GM19452 (cell line): ENCODE measurements at regions not wholly inside any gene's neighbourhood (a gene's known extent, or its start where the extent isn't known, plus 50 kb on each side); places are given as distances from the start of the nearest gene placed in this dataset.
"Not testable (repeated sequence)": the region's sequence is repeated elsewhere in the genome, so short reads cannot be mapped to it uniquely, and the experiment has no call there.

ENCODE experiments used
- ATAC-seq: cut with Tn5 transposase; IDR thresholded peaks from one replicate; pipeline ENCODE4 v1.9.1; 2021; ENCODE audit not compliant: unreplicated experiment

DNA sequence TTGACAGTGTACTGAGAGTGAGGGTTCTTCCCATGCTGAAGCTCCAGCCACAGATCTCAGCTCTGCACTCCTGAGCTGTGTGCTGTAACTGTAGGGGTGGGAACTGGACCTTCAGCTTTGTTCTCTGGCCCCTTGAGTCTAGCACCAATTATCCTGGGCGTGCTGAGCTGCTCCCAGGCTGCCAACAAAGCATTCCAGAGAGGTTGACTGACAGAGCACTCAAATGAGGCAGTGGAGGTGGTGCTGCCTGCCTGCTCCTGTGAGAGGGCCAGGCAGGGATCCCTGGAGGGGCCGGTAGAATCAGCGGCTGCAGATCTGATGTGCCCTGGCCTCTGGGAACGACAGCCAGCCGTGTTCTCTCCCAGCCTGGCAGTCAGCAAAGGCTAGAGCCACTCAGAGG is 375.7 kb upstream of the AADAT start:
- no peak for ATAC-seq

DNA sequence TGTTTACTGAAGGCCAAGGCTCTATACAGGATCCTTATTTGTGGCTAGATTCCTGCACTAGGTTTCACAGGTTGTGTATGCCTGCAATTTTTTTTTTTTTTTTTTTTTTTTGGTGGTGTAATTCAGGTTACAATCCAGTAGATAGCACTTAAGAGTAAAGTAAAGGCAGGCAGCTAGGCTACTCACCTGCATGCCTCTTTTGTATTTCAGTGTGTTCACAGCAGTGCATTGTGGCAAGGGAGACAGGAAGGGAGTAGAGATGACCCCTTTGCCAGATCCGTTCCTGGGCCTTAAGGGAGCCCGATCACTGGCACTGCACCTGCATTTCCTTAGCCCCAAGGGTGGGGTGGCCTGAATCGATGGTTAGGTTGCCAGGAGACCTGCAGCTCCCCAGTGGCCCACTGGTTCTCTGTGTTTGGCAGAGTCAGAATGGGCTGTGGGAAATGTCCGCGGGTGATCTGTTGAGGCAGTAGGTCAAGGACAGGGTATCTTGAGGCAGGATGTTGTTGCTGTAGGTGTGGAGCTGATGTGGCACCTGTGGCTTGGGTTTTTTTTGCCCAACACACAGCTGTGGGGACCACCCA is 374.9 kb upstream of the AADAT start:
- ATAC-seq = no peak

DNA sequence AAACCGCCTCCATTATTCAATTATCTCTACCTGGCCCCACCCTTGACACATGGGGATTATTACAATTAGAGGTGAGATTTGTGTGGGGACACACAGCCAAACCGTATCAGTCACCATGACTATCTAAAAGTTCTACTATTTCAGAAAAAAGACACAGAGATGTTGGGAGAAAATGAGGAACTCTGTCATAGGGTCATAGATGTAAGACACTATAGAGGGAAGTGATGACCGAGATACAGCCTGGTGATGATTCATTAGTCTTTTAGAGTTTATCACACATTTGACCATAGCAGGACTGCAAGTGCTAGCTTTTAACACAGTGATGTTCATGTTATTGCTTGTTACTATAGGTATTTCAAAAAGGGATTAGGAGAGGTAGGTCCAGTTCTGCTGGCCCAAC is 357.0 kb upstream of the AADAT start:
- no peak for ATAC-seq

DNA sequence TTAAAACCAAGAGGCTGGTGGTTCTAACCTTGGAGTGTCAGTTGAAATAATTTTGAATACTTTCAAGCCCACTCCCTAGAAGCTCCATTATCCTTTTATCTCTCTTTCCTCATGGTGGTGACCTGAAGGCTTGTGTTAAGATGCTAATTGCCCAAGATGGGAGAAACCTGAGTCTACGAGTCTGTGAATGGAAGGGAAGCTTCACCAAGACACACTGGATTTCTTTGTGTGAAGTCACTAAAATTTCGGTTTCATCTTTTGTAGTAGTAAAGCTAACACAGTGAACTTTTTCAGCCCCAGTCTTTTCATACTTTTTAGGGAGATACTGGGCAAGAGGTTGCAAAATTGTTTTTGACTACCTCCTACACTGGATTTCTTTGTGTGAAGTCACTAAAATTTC is 351.4 kb upstream of the AADAT start:
- ATAC-seq = not testable (repeated sequence)

DNA sequence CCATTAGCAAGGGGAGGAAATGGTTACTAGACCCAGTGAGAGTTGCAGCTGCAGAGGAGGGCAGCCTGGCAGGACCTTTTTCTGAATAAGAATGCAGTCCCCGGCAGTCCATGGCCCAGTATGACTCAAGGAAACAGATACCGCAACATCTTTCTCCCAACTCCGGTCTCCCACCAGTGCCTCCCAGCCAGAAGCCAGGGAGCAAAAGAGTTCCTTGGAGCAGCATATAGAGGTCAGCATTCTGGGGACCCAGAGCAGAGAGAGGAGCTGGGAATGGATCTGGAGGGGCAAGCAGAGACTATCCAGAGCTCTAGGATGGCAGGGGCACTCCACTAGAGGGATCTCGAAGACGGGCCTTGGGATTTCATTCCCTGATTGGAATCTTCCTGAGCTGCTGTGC is 339.2 kb upstream of the AADAT start:
- no peak for ATAC-seq

DNA sequence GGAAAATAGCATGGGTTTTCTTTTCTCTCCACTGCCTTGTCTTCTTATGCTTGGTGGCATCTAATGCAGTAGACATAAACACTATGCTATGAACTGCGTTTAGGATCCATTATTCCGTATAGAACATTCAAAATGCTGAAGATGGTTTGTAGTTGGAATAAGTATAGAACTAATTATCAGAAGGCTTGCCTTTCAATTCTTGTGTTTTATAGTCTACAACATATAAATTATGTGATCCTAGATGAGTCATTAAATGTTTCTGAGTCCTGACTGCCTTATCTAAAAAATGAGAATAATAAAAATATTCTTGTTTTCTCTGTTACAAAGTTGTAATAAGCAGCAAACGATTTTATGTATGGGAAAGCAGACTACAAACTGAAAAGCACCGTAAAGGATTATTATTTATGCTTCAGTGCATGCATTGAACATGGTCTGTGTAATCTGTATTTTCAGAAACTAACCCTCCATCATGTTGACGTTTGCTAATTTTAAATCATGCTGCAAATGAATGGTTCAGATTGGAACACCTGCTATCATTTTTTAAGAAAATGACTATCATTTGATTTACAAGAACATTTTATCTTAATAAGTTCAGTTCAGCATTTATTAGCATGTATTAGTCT is 335.9 kb upstream of the AADAT start:
- ATAC-seq = no peak

DNA sequence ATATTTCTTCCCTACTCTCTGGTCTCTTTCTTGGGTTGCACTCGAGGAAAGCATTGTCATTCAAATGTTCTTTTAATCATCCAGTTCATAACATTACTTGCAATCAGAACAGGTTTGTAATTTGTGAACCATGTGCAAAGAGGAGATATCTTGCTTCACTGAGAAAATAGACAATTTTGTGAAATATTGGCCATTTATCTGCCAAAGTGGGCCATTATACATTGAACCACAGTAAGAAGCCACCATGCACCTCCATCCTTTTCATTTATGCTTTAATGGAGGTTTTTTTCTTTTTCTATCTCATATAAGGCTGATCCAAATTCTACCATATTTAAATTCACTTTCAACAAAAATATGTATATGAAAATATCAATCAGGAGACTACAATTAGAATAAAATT is 335.3 kb upstream of the AADAT start:
- no peak for ATAC-seq

DNA sequence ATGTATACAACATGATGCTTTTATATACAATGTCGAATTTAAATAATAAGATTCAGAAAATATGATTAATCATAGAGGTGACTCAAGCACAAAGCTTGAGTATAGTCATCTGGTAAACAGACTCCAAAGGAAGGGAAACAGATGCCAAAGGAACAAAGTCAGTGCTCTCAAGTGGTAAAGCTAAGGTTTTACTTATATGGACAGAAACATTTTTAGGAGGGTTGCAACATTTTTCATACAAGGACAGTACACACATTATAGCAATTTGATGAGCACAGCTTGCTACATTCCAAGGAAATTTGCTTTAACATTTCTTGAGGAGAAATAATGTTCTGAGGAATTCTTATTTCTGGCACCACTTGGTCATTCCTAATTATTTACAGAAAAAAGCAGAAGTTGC is 333.4 kb upstream of the AADAT start:
- ATAC-seq = no peak

DNA sequence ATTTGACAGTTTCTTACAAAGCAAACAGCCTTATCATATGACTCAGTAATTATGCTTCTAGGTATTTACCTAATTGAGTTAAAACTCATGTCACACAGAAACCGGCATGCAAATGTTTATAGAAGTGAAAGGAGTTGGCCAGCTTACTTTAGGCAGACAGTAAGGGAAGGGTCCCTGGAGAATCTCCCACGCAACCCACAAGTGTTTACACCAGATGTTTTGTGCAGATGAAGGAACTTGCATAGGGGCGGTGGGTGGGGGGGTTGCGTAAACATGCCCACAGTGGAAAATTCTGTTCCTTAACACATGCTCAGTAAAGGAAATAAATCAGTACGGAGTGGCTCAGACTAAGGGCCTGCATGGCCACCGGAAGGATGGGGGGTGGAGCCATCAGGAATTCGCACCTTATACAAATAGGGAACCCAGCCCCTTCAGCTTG is 330.5 kb upstream of the AADAT start:
- peak; percentile 86 for ATAC-seq

DNA sequence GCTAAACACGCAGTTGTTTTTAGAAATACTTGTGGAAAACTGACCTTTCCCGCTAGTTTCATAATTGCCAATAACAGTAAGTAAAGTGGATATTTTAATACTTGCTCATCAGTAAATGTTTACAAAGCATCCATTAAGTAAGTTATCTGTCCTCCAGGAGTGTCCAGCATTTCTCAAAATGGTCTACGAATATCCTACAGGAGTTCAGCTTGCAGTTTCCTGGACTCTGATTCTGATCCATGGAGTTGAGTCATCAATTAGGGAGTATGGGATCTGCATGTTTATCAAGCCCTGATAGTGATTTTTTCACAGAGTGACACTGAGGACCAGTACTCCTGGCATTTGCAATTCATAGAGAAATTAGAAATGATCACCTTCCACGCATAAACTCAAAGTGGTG is 325.2 kb upstream of the AADAT start:
- no peak for ATAC-seq

DNA sequence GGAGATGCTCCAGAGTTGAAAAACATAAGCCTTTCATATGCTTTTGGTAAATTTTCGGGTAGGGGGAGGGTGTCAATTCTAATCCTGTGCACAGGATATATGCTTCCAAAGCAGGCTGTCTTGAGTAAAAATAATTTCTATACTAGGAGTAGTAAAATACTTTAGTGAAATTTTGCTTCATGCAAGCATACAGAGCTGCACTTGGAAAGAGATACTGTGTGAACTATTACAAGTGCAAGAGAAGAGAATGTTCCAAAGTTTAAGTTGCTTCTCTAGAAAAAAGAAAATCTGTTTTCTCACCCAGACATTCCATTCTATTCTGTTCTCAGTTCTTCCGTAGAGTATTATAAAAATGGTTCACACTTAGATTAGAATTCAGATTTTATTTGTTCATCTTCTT is 324.6 kb upstream of the AADAT start:
- no peak for ATAC-seq

DNA sequence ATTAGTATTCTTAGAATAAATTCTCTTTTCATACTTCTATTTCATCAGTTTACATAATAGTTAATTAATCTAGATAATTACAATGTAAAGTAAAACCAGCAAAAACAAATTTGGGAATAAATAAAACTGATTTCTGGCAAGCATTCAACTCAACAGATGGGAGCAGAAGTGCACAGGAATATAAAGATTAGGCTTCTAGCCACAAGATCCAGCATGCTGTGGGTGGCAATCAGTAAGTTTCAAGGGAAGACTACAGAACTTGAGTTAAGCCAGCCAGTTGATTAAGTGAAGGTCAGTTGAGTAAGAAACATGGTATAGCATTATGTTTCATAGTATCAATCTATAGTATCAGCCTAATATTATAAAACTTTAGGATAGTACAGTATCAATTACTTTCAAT is 324.2 kb upstream of the AADAT start:
- ATAC-seq = no peak

DNA sequence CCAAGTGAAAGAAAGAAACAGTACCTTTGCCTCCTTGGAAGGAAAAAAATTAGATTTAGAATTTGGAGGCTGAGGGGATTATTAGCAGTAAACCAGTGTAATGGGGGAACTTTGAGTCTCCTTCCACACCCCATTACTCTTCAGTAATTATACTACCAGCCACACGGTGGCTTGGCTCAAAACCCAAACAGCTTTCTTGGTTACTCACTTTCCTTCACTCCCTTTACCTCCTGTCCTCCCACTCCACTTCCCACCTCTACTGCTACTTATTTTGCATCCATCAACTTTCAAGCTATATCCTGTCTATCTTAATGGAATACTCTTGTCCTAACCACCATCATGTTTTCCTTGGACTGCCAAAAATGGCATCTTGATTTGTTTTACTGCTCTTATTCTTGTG is 310.6 kb upstream of the AADAT start:
- ATAC-seq = no peak

DNA sequence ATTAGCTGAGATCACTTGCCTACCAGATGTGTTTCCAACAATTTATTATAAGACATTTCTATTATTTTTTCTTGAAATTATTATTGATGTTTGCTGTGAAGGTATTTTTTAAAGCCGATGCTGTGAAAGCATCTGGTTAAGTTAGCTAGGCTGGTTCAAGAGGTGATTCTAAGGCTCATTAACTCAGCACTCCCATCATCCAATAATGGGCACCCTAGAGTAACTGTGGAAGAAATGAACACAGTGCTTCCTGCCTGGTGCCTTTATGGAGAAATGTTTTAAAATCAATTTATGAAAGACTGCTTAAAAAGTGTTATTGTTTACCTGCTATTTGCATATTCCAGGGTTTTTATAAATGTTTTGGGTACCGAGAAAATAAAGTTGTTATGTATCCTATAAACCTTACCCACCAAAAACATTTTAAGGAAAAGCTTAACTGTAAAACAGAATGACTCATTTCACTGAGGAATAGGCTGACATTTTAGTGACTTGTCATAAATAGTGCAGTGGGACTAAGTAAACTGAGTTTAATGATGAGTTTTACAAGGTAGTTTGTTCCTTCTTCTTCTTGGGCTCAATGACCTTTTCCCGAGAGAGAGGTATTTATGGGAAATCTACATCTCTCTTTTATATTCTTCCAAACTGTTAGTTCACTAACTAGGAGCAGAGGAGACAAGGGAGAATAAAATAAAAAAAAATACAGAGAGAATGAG is 310.0 kb upstream of the AADAT start:
- ATAC-seq = no peak

DNA sequence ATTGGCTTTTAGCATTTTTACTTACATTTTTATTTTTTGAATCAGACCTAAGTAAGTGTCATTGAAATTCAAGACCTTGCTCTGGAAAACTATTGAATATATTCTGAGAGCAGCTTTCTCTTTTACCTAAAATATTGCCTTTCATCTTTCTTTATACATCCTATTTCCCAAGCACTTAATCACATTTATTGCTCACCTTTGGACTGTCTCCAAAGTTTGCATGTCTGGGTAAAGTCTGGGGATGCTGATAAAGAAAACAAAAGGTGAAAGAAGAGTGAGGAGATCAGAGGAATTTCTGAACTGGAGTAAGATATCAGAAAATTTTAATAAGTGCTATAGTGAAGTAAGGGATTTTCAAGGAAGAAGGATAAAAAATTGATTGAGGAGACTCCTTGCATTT is 308.5 kb upstream of the AADAT start:
- ATAC-seq = no peak

DNA sequence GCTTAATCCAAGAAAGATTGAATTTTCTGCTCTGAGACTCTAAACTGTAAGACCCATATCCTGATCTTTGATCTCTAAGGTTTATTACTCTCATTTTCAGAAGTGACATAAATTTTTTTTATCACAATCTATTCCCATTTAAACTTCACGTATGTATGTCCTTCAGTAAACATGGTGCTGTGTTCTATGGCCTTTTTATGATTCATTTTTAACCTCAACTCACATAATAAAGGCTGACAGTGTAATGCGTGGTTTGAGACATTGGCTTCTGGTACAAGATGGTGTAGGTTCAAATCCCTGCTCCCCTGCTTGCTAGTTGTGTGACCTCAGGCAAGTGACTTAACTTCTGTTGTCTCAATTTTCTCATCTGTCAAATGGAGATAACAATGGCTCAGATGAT is 306.0 kb upstream of the AADAT start:
- no peak for ATAC-seq

DNA sequence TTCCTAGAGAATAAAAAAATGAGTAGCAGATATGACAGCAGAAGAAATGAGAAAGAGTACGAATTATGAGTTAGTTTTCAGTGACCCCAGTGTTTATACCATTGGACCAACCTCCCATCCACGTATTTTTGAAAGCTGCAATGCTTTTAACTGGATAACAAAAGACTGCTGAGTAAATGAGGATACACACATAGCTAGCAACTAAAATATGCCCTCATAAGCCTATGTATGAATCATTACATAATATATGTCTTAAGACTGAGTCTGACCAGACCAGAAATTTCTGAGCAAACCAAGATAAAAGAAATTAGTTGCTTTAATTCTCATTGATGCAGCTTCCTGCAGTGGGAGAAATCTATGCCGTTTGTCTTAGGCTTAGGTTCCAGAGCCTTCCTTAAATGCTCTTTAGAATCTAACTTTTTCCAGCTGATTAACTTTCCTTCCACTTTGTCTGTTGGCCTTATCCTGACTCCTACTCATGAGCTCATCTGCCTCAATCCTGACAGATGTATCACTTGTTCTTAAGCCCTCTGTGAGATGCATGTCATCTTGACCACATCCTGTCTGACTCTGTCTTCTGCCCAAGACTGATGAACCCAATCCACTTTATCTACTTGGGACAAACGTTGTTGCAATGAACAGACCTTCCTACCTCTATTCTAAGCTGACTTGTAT is 301.4 kb upstream of the AADAT start:
- ATAC-seq = no peak

DNA sequence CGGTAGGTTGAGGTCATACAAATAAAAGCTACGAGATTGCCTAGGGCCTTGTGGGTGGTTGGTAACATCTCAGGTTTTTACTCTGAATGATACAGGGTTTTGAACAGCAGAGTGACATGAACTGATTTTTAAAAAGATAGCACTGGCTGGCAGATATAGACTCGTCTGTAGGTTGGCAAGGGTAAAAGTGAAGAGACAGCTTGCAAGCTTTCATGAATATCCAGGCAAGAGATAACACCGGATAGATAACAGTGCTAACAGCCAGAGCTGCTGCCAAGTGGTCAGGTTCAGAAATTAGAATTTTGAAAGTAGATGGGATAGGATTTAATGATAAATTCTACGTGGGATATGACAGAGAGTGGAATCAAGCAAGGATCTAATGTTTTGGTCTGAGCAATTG is 299.7 kb upstream of the AADAT start:
- ATAC-seq = no peak

DNA sequence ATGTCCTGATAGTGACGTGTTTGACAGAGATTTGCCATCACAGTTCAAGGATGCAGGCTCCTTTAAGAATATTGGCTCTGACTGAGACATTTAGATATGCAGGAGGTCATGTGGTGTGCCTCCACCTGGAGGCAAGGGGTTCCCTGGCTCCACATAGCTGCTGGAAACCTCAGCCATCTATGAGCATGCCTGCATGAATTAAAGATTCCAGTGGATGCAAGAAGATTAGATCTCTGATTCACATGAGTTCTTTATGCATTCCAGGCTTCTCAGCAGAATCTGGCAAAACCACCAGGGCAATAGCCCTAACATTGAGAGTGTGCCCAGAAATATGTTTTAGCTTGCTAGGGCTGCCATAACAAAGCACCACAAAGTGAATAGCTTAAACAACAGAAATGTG is 298.5 kb upstream of the AADAT start:
- ATAC-seq = no peak

DNA sequence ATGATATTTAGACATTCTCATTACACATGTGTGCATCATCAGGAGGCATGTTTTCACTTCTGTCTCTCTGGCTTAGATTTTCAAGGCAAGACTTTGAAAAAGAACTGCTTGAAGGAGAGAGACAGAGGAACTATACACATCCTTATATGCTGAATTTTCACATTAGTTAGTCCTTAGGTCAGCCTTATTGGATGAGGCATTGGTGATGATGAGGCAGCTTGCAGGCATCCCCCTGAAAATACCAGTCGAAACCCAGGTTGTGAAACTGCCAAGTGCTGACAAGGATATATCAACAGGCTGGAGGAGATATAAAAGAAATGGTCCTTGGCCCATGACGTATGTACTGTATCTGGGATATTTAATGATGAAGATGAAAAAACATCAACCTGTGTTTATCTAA is 297.2 kb upstream of the AADAT start:
- ATAC-seq = no peak

DNA sequence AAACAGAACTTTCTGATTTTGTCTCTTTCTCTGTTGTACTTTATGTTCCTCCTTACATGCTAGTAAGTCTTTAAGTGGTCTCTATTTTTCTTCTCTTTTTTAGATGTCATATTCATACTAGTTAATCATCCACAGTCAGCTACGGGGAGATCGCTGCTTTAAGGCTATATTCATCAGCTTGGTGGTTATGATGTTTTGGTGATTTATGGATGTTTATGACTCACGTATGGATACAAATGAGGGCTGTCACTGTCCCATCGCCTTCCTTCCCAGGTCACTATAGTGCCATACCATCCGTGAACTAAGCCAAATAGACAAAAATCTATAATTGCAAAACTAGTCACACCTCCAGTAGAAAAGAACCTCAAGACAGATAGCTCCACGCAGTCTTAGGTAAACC is 296.8 kb upstream of the AADAT start:
- ATAC-seq = no peak

DNA sequence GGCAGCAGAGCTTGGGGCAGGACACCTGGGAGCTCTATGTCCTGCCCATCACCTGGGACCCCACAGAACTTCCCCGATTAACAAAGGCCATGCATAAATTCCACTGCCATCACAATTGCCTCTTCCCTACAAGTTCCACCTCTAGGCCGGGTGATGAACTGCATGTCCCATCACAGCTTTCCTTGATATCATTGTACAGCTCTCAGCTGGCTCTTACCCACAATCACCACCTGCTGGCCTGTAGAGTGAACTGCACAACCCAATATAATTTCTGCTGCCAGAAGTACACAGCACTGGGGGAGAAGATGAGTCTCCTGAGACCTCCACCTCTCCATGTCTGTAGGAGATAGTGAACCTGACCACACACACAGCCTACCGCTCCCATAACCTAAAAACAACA is 285.0 kb upstream of the AADAT start:
- peak; percentile 96 for ATAC-seq
